ENCODE measurements at regions not wholly inside any gene's neighbourhood (a gene's known extent, or its start where the extent isn't known, plus 50 kb on each side); places are given as distances from the start of the nearest gene placed in this dataset.
"Not testable (repeated sequence)": the region's sequence is repeated elsewhere in the genome, so short reads cannot be mapped to it uniquely, and the experiment has no call there.

DNA sequence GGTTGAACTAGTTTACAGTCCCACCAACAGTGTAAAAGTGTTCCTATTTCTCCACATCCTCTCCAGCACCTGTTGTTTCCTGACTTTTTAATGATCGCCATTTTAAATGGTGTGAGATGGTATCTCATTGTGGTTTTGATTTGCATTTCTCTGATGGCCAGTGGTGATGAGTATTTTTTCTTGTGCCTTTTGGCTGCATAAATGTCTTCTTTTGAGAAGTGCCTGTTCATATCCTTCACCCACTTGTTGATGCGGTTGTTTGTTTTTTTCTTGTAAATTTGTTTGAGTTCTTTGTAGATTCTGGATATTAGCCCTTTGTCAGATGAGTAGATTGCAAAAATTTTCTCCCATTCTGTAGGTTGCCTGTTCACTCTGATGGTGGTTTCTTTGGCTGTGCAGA lies 462.0 kb upstream of the ZMIZ1 start:
- not testable (repeated sequence) for DNase-seq

DNA sequence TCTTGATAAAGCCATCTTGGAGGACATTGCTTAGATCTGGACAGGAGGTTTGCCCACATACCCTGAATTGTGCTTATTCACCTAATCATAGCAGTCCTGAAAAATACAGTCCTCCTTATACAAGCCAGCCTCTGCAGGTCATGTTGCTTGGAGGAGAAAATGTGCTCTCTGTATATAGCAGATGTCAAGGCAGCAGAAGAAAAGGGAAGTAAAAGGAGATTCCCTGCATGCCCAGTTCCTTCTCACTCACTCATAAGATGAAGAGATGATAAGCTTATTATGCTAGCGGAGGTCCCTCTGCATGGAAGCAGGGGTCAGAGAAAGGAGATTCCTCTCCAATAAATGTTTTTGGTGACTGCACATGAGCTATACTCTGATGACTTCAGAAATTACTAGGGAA lies 458.8 kb upstream of the ZMIZ1 start:
- no peak for DNase-seq

DNA sequence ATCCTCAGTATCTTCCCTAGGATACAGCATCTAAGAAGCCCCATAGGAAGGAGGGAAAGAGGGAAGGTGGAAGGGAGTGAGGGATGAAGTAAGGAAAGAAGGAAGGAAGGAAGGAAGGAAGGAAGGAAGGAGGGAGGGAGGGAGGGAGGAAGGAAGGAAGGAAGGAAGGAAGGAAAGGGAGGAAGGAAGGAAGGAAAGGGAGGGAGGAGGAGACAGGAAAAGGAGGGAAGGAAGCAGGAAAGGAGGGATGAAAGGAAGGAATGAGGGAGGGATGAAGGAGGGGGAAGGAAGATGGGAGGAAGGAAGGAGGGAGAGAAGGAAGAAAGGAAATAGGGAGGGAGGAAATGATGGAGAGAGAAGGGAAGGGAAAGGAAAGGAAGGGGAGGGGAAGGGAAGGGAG lies 455.6 kb upstream of the ZMIZ1 start:
- DNase-seq: no peak

DNA sequence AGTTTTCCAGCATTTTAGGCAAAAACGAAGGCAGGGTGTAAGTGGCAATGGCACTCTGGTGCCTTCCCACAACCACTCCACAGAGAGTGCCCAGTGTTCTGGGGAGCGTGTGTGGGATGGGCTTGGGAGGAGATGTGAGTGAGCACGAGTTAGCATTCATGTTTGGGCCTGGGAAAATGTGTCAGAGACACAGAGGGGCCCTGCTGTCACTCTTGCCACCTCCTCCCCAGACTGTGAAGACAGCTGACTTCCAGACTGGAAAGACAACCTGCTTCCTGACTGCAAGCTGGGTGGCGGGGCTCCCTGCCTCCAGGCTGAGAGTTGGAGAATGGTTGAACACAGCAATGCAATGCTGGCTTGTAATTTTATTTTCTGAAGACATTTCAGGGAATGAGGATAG lies 454.5 kb upstream of the ZMIZ1 start:
- no peak for DNase-seq

DNA sequence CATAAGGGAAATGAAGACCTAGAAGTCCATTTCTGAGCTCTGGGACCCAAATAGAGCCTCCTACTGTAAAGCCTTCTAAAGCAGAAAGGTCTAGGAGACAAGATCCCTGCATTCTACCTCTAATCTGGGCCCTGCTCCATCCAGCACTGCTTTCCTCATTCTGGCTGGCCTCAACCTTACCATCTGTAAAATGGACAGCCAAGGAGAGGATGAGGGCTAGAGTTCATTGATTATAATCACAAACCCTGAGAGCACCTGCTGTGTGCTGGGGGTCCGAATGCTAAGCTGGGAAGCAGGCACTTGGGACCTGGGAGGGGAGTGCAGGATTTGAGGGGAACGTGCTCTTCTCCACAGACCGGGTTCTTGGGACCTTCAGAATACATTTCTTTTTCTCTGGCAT lies 454.0 kb upstream of the ZMIZ1 start:
- DNase-seq: no peak

DNA sequence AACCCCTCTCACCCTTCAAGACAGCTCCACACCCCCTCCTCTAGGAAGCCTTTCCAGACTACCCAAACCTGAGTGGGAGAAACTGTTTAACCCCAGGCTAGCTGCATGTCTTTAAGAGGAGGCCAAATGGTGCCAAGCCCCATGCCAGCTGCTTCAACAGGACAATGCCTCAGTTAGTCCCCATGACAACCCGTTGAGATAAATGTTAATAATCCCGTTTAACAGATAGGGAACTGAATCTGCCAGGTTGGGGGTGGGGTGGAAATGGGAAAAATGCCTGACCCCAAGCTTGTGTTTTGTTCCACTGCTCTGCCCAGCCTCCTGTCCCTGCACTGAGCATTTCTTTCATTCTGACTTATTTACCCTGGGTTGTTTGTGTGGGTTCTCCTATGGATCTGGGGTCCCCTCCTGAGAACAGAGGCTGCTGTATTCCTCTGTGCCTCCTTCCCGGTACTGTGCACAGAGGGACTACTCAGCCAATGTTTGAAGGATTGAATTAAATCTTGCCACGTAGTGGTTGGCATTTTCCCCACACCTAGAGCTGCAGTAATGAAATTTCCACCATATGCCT lies 452.6 kb upstream of the ZMIZ1 start:
- DNase-seq: no peak

DNA sequence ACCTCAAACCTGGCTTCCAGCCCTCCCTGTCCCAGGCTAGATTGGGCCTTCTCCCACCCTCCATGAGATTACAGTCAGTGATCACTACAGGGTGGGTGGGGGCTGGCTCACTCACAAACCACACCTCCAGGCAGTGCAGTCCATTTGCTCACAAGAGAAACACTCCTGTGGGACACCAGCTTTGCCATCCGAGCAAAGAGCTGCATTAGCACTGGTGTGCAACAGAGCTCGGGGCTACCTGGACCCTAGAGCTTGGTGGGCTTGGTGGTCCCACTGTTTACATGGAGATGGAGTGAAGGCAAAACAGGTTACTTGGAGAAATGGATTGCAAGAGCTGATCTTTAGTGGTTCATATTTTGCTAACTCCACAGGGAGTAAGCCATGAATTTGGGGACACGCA lies 451.7 kb upstream of the ZMIZ1 start:
- no peak for DNase-seq

DNA sequence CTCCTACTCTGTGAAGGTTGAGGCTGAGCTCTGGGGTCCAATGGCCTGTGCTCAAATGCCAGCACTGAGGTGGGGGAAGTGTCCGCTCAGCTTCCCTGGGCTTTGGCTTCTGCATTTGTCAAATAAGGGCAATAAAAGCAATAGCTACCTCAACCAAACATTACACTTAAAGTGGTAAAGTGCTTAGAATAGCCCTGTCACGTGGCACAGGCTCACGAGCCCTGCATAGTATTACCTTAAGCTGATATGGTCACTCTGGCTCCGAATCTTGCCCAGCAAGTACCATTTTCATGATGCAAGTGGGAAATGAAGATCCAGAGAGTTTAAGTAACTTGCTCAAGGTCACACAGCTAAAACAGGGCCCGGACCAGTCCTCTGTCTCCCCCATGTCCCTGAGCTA lies 451.1 kb upstream of the ZMIZ1 start:
- no peak for DNase-seq

DNA sequence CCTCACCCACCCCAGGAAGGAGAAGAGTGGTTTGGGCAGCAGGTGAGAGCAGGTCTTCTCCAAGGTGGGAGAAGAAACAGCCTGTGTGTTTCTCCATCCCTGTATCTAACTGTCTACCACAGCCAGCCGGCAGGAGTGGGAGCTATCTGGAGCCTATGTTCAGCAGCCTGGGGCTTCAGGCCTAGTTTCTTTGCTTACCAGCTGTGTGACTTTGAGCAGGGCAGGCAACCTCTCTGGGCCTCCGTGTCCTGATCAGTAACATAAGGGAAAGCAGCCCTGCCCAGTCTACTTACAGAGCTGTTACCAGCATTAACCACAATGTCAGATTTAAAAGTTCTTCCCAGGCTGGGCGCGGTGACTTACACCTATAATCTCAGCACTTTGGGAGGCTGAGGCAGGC lies 450.7 kb upstream of the ZMIZ1 start:
- DNase-seq: no peak

DNA sequence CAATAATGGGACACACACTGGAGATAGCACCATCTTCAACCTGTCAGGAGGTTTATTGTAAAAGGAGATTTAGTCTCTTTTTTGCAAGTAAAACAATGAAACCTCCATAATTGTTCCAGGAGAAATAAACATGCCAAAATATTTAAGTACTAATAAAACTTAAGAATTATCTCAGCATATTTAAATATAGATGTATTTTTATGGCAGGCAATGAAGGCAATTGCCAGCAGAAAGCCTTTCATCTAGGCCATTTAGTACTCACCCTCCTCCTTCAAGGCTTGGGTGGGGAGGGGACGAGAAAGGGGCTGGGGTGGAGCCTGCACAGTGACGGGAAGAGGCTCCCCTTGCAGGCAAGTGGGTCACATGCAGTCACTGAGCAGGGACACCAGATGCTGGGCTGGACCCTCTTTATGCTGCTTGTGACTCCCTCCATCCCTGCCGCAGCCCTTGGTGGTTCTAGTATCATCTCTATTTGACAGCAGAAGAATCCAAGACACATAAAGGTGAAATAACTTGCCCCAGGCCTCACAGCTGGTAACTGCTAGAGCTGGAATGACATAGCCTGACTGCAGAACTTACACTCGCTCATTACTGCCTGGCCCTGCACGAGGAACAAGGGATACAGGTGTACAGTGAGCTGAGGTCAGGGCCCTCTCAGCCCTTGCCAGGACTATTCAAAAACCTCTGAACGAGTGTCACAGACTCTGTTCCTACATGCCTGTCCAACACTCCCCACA lies 449.5 kb upstream of the ZMIZ1 start:
- no peak for DNase-seq

DNA sequence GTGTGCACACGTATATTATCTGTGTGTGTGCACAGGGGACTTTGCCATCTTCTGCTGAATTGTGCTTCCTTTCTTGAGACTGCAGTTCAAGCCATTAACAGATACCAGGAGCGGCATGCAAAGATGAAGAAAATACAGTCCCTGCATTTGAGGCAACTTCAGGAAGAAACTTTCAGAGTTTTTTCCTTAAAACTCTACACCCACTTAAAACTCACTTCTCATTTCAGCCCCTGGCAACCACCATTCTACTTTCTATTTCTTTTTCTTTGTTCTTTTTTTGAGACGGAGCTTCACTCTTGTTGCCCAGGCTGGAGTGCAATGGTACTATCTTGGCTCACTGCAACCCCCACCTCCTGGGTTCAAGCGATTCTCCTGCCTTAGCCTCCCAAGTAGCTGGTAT lies 448.9 kb upstream of the ZMIZ1 start:
- no peak for DNase-seq

DNA sequence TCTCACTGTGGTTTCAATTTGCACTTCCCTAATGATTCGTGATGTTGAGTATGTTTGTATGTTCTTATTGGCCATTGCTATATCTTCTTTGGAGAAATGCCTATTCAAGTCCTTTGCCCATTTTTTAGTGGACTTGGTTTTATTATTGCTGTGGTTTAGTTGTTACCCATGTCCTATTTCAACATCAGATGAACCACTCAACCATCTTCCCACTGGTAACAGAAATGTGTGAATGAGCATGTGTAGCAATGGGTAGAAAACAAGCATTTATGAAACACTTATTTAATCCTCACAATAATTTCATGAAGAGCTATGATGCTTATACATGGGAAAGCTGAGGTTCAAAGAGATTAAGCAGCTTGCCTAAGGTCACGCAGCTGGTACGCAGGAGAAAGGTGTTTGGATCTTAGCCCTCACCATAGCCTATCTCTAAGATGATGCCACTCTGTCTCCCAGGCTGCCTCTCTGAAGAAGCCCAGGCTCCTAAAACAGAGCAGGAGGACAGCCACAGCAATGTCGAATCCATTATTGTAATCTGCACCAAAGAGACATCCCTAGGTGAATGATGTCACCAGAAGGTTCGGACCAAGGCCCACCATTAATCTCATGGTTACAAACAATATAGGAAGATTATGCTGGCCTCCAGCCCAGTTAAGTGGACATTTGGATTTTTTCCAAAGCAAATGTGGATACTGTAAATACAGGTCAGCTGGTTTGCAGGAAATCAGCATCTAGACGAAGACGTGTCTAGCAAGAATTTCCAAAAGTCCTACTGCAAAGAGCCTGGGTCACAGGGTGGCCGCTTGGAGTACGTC lies 447.6 kb upstream of the ZMIZ1 start:
- no peak for DNase-seq

DNA sequence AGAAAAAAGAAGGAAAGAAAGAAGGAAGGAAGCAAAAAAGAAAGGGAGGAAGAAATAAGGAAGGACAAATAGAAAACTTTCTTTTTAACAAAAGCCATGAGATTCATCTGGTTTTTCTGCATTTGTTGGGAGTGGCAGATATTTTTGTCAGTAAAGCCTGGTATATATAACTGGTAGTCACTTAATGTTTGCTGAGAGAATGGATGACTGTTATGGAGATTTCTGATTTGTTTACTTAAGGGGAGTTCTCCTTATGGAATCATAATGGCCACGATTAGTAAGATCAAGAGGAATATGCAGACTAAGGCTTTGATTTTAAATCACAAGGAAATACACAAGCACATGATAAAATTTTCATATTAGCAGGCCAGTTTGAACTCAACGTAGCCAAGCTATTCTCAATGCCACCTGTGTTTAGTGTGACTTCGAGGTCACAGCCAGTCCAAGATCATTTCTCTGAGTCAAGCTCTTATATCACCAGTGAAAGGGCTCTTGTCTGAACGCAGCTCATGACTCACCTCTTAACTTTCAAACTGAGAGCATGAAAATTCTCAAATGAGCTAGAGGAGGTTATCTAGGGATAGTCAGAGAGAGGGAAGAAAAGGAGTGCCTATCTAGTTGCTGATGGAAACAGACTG lies 445.1 kb upstream of the ZMIZ1 start:
- DNase-seq: peak; percentile 21

DNA sequence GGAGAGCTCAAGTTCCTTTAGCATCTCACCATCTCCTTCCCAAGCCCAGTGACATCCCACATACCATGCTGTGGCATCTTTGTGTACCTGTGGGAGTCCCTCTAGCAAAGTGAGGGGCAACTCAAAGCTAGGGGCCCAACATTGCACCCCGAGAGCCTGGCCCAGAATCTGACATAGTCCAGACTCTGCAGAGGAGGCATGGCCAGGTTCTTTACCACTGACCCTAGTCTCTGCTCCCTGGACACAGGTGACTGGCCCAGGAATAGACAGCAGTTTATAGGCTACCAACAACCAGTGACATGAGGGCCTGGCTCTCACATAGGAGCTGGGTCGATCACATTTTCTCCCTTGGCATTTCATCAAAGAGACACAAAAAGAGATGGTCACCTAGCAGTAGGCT lies 444.0 kb upstream of the ZMIZ1 start:
- DNase-seq: no peak

DNA sequence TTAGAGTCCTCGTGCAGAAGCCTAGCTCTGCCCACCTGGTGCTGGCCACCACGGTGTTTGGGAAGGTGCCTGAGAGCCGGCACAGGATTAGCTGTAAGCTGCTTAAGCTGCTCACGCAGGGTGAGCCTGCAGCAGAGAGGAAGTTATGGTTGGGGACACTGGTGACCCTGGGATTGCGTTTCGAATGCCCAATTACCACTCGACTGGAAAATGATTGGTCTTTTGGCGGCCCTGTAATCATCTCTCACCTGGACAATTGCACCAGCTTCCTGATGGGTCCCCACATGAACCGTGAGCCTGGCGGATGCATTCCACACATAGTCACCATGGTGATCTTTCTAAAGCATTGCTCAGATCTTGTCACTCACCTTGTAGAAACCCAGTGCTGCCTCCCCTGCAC lies 442.3 kb upstream of the ZMIZ1 start:
- no peak for DNase-seq

DNA sequence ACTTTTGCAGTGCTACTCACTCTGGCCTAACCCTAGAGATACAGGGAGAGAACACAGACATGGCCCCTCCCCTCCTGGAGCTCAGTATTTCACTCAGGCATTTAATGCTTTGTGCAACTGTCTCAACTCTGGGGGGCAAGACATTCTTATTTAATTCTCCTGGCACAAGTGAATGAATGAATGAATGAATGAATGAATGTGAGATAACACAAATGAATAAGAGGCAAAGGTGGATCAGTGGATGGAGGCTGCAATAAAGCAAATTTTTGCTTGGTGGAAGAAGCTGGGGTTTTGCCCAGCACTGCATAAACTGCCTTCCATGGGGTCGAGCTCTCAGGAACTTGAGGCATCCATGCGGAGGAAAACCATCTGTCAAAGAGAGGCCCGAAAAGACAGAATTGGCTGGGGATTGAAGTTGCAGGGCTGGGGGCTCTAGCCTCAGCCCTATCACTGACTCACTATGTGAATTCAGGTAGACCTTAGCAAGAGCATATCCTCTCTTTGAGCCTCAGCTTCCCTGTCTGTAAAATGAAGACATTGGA lies 441.4 kb upstream of the ZMIZ1 start:
- DNase-seq: no peak

DNA sequence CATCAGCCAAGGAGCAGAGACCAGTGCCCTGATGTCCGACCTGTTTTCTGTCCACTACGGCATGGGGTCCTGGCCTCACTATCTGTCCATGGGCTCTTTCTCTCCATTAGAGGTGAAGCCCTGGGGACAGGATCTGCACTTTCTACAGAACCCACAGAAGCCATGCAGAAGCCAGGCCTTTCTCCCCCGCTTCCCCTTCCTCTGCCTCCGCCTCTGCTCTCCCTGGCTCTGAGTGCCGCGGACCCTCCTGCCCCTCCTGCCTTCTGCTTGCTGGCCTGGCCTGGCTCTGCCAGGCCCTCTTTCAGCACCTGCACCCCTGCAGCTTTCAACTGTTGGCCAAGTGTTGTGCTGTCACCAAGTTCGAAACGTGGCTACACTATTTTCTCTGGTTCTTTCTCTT lies 439.8 kb upstream of the ZMIZ1 start:
- no peak for DNase-seq

DNA sequence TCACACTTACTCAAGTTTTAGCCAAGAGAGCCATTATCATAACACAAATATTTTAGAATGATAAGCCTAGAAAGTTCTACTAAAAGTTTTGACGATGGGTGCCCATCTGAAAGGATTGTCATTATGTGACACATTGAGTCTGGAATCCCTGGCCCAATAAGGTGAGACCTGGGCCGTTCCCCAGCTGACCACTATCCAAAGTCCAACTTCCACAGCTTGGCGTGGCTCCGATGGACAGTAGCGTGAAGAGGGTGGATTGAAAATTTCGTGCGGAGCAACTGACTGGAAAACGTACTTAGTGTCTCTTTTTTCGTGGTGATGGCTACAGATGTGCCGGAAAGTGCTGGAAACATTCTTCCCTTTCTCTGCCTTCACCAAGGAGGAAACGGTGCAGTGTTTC lies 439.0 kb upstream of the ZMIZ1 start:
- no peak for DNase-seq

DNA sequence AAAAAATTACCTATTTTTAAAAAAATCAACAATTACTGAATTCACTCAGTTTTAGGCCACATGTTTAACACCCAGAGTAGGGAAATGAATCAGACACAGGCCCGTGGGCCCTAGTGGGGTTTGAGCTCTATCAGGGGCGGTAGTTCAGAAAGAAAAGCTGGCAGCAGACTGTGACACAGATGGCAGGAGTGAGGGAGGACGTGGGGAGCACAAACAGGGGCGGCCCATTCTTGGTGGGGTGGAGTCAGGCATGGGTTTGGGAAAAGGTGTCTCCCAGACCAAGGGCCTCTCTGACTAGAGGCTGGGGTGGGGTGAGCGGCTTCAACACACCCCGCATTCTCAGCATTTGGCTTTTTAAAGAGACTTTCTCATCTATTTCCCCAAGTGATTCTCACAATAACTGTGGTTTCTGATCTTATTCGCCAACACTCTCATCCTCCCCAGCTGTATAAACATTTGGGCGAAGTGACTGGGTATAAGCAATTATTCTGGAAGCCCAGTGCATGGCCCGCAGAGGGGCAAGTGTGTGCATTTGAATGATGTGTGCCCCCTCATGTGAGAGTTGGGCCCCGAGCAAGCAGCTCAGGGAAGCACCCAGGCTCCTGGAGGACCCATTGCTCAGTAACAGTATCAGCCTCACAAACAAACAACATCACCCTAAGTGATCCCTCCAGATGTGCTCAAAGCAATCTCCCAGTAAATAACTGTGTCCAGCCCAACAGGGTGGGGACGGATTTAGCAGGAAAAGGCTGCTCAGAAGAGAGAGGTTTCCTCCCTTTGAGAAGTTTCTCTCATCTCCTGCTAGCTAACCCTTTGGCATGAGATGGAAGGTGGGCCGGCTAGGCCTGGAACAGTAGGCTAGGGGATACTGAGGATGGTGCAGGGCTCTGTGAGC lies 437.6 kb upstream of the ZMIZ1 start:
- peak; percentile 42 for DNase-seq

DNA sequence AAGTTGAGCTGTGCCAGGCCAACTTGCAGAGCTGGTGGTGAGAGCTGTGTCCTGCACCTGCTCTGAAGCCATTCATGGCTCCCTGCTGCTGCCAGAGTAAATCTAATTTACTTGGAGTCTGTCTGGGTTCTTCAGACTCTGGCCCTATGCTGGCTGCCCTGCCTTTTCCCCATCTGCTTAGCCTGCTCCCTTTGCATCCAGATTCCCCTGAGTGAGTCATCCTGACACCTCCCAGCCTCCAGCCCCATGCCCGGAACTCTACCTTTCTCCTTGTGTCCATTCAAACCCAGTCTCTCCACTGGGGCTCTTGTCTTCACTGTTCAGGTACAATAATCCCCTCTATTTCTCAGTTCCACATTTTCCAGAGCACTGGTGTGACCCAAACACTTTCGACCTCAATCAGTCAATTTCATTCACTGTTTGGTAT lies 434.4 kb upstream of the ZMIZ1 start:
- DNase-seq: no peak

DNA sequence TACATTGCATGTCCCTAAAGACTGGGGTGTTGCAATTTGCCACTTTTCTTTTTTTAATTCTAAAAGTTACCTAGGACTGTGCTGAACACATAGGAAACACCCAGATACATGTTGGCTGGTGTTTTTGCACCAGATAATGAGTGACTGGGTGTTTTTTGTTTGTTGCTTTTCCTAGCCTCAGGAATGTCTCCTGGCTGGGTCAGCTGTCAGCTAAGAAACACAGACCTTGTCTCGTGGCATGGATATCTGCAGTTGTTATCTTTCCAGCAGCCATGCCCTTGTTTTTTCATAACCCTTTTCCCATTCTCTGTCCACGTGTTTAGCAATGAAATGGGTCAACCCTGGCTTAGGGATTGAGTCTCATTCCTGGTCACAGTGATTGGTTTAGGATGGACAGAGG lies 433.9 kb upstream of the ZMIZ1 start:
- no peak for DNase-seq

DNA sequence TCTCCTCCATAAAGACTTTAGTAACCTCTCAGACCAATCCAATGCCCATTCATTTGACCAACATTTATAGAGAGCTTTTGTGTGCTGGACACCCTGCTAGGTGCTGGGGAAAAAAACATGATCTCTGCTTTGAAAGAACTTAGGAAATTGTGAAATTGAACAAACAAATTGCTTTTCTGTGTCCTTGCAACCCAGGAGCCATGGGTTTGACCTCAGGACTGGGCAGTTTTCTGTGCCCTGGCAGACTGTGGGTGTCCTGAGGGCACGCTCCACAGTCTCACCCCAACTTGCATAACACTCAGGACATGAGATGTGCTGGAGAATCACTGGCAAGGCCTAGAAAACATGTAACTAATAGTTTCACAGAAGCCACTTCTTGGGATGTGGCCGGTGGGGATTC lies 429.1 kb upstream of the ZMIZ1 start:
- DNase-seq: no peak
